SK-N-MC (cell line): ENCODE measurements at regions not wholly inside any gene's neighbourhood (a gene's known extent, or its start where the extent isn't known, plus 50 kb on each side); places are given as distances from the start of the nearest gene placed in this dataset.

Experiments
- EZH2 ChIP-seq: fragments of 200-600 bp; sonication (generic); IDR thresholded peaks from one replicate; pipeline ENCODE4 v1.6.1; 2017; ENCODE audit warnings: antibody characterized with exemption
- POLR2AphosphoS5 ChIP-seq: IDR thresholded peaks from 2 replicates; pipeline ENCODE4 v1.6.1; 2012; ENCODE audit warnings: mild to moderate bottlenecking, low read depth, low read length, borderline replicate concordance

DNA sequence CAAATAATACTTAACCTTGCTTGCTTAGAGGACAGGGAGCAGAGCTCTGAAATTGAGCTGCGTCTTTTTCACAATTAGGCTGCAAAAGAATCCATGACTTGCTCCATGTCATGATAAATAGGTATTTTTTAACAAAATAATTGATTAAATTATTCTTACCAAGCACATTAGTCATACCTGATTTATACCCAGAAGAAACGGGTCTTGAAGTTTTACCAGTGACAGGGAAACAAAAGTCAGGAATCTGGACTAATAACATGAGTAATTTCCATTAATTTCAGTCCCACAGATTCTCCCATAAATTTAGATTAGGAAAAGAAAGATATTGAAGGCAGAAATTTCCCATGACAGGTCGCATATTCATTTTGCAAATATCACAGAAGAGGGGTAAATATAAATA, 85.0 kb upstream of the BMP5 start:
- TF ChIP-seq POLR2AphosphoS5: no peak
- TF ChIP-seq EZH2: no peak
